Endometrium (tissue), 2 donors: ENCODE measurements at regions not wholly inside any gene's neighbourhood (a gene's known extent, or its start where the extent isn't known, plus 50 kb on each side); places are given as distances from the start of the nearest gene placed in this dataset.
"Not testable (repeated sequence)": the region's sequence is repeated elsewhere in the genome, so short reads cannot be mapped to it uniquely, and the experiment has no call there.

Experiments
- FAIRE-seq: peaks from 2 replicates; lab custom pipeline; 2012; peaks lifted over from hg19 to GRCh38; lab: Jason Lieb, UNC
- donor health status: control.
- donor health status: control.

GRCh38 chr14:87430214-87430613 is 562.8 kb downstream of the GALC start:
- no peak for FAIRE-seq

- FAIRE-seq: no peak
These were observed 573.1 kb downstream of the GALC start for GRCh38 chr14:87419925-87420324.

GRCh38 chr14:87411370-87411769 is 581.6 kb downstream of the GALC start:
- no peak for FAIRE-seq

- no peak for FAIRE-seq
These were observed 583.6 kb downstream of the GALC start for GRCh38 chr14:87409393-87409792.

GRCh38 chr14:87407344-87407743 is 585.6 kb downstream of the GALC start:
- FAIRE-seq: no peak

- peak; percentile 48 for FAIRE-seq
These were observed 587.4 kb downstream of the GALC start for GRCh38 chr14:87405563-87405962.

- no peak for FAIRE-seq
These were observed 595.5 kb downstream of the GALC start for GRCh38 chr14:87397499-87397898.

- no peak for FAIRE-seq
These were observed 601.9 kb downstream of the GALC start for GRCh38 chr14:87391066-87391465.

- FAIRE-seq: no peak
These were observed 604.0 kb downstream of the GALC start for GRCh38 chr14:87388946-87389345.

- no peak for FAIRE-seq
These were observed 605.2 kb downstream of the GALC start for GRCh38 chr14:87387806-87388205.

GRCh38 chr14:87386524-87386923 is 606.5 kb downstream of the GALC start:
- FAIRE-seq: peak; percentile 92

- FAIRE-seq: no peak
These were observed 612.9 kb downstream of the GALC start for GRCh38 chr14:87380054-87380453.

- FAIRE-seq: no peak
These were observed 624.2 kb downstream of the GALC start for GRCh38 chr14:87368751-87369150.

- not testable (repeated sequence) for FAIRE-seq
These were observed 632.7 kb downstream of the GALC start for GRCh38 chr14:87360246-87360645.

- no peak for FAIRE-seq
These were observed 642.0 kb downstream of the GALC start for GRCh38 chr14:87351007-87351406.

GRCh38 chr14:87349921-87350320 is 643.1 kb downstream of the GALC start:
- no peak for FAIRE-seq

GRCh38 chr14:87343652-87344051 is 649.3 kb downstream of the GALC start:
- FAIRE-seq: no peak

- FAIRE-seq: peak; percentile 39
These were observed 657.8 kb downstream of the GALC start for GRCh38 chr14:87334997-87335685.

GRCh38 chr14:87331991-87332390 is 661.0 kb downstream of the GALC start:
- FAIRE-seq: no peak

GRCh38 chr14:87325741-87326140 is 667.2 kb downstream of the GALC start:
- no peak for FAIRE-seq

- FAIRE-seq: no peak
These were observed 669.8 kb downstream of the GALC start for GRCh38 chr14:87323191-87323590.

- no peak for FAIRE-seq
These were observed 671.4 kb downstream of the GALC start for GRCh38 chr14:87321548-87321947.

GRCh38 chr14:87312894-87313205 is 680.1 kb downstream of the GALC start:
- no peak for FAIRE-seq

GRCh38 chr14:87312169-87312893 is 680.7 kb downstream of the GALC start:
- no peak for FAIRE-seq
